ENCODE measurements at regions not wholly inside any gene's neighbourhood (a gene's known extent, or its start where the extent isn't known, plus 50 kb on each side); places are given as distances from the start of the nearest gene placed in this dataset.

DNA sequence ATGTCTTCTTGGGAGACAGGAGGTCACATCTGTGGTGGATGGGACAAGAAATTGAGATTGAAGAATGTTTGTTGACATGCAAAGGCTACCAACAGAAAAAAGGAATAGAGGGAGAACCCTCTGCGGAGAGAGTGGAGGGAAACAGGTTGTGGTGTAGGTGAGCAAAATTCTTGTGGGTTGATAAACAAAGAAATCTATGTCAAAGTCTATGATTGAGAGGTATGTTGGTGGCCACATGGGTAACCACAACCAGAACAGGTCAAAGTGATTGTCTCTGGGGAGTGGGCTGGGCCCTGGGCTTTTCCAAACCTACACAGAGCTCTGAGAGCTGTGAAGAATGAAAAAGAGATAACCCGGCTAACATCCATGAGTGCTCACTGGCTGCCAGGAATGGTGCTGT lies 62.8 kb upstream of the NCK2 start:
- TF ChIP-seq CTCF (IDR thresholded peaks at IDR 0.05; ENCODE audit: control extremely low read depth, extremely low read depth, low read depth, missing control alignments): no peak
- CTCF ChIA-PET: no interaction called here
- POLR2A ChIA-PET: no interaction called here
- no peak for DNase-seq (ENCODE audit: extremely low spot score)

DNA sequence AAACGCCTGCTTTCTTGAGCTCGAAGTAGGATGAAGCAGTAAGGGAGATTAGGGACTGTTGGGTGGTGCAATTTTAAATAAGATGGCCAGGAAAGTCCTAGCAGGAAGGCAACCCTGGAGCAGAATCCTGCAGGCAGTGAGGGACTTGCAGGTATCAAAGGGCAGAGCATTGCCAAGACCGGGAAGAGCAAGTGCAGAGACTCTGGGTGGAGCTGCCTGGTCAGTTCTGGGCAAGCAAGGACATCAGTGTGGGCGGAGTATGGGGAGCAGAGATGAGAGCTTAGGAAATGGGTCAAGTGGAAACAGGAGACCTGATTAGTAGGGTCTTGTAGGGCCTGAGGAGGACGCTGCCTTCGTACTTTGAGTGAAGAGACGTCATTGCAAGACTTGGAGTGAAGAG lies 64.4 kb upstream of the NCK2 start:
- no peak for TF ChIP-seq CTCF (IDR thresholded peaks at IDR 0.05; ENCODE audit: control extremely low read depth, extremely low read depth, low read depth, missing control alignments)
- ChIA-PET POLR2A (no interaction called here), CTCF (no interaction called here)
- DNase-seq (ENCODE audit: extremely low spot score): no peak

GRCh38 chr2:105678346-105678745 lies 66.4 kb upstream of the NCK2 start:
- DNase-seq (ENCODE audit: extremely low spot score): no peak
- CTCF ChIA-PET: no interaction called here
- no peak for TF ChIP-seq CTCF (IDR thresholded peaks at IDR 0.05; ENCODE audit: control extremely low read depth, extremely low read depth, low read depth, missing control alignments)
- POLR2A ChIA-PET: no interaction called here

- no peak for DNase-seq (ENCODE audit: extremely low spot score)
- CTCF ChIA-PET: no interaction called here
- TF ChIP-seq CTCF (IDR thresholded peaks at IDR 0.05; ENCODE audit: control extremely low read depth, extremely low read depth, low read depth, missing control alignments): no peak
- POLR2A ChIA-PET: no interaction called here
Measured at GRCh38 chr2:105677901-105678300, 66.8 kb upstream of the NCK2 start.

DNA sequence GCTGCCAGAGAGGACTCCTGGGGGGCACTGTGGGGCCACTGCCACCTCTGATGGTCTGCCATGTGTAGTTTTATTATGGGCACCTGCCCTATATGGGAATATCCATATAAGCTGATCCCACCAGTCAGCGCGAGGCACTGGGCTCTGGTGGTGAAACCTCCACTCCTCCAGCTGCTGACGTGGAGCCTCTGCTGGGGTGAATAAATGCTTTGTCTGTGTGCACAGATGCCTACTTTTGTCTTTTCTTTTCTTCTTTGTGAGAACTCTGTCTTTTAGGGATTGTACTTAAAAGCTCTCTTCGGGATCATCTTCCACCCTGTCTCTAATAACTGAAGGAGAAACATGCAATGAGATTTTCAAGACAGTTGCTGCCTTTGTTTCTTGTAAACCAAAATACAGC lies 68.9 kb upstream of the NCK2 start:
- DNase-seq (ENCODE audit: extremely low spot score): no peak
- ChIA-PET CTCF (interaction anchor here (1.6 kb wide), 1 partner anchor 99 kb away, joined by 3 read pairs; no protein-coding TSS in a partner anchor), POLR2A (no interaction called here)
- no peak for TF ChIP-seq CTCF (IDR thresholded peaks at IDR 0.05; ENCODE audit: control extremely low read depth, extremely low read depth, low read depth, missing control alignments)

DNA sequence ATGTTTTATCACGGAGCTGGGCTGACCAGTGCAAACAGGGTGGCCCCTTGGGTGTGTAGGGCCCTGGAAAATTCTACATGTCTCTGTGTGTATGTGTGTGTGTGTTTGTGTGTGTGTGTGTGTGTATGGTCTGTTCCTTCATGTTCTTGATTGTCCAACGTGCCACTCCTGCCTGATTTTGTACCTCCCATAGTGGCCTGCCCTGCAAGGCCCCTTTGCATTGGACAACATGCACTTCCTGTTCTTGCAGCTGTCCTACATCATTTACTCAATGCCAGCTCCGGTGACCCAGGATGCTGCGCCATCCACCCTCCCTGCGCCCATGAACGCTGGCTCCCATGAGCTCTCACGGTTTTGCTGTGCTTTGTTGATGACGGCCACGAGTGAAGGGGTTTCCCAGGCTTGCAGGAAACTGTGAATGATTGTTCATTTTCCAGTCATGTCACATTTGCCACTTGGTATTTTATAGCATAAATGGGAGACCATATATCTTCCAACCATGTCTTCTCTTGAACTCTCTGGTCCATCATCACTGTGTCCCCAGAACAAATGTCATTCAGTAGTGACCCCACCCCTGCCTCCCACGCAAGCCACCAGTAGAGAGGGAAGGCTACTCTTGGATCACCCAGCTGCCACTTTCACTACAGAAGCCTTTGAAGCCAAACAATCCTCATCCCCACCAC lies 69.7 kb upstream of the NCK2 start:
- ChIA-PET CTCF (interaction anchor here (1.5 to 1.6 kb wide), 2 partner anchors 98 to 113 kb away, joined by 3 to 4 read pairs; no protein-coding TSS in a partner anchor), POLR2A (no interaction called here)
- no peak for DNase-seq (ENCODE audit: extremely low spot score)
- no peak for TF ChIP-seq CTCF (IDR thresholded peaks at IDR 0.05; ENCODE audit: control extremely low read depth, extremely low read depth, low read depth, missing control alignments)

Data from GM10248 (cell line).